SK-N-SH treated with all-trans-retinoic acid at 6 μM for 48 hours (cell line): ENCODE measurements at regions not wholly inside any gene's neighbourhood (a gene's known extent, or its start where the extent isn't known, plus 50 kb on each side); places are given as distances from the start of the nearest gene placed in this dataset.

Experiments used
- ATAC-seq: fragments of 200-7000 bp; cut with Tn5 transposase; 3 replicates; pipeline ENCODE4 v1.9.1; 2020; ENCODE audit warnings: mild to moderate bottlenecking, moderate library complexity
- ARNTL ChIP-seq: fragments of 450-650 bp; formaldehyde crosslinking; IDR thresholded peaks from 2 replicates; pipeline ENCODE4 v1.5.0; 2020; ENCODE audit warnings: low read depth, mild to moderate bottlenecking, moderate library complexity, borderline replicate concordance
- BACH2 ChIP-seq: fragments of 250-450 bp; sonication (Bioruptor Pico); IDR thresholded peaks from 2 replicates; pipeline ENCODE4 v1.9.0; 2021; ENCODE audit warnings: mild to moderate bottlenecking, borderline replicate concordance
- CSDC2 ChIP-seq: fragments of 250-450 bp; sonication (Bioruptor Pico); IDR thresholded peaks from 2 replicates; pipeline ENCODE4 v1.5.0; 2020; ENCODE audit warnings: mild to moderate bottlenecking, moderate library complexity
- CSRNP3 ChIP-seq: fragments of 250-450 bp; sonication (Bioruptor Pico); IDR thresholded peaks from 2 replicates; pipeline ENCODE4 v1.5.1; 2021; ENCODE audit warnings: mild to moderate bottlenecking, moderate library complexity
- ESRRG ChIP-seq: fragments of 250-450 bp; sonication (Bioruptor Pico); IDR thresholded peaks from 2 replicates; pipeline ENCODE4 v1.6.1; 2021; ENCODE audit warnings: mild to moderate bottlenecking
- GLIS3 ChIP-seq: fragments of 250-450 bp; sonication (Bioruptor Pico); IDR thresholded peaks from 2 replicates; pipeline ENCODE4 v1.5.0; 2020; ENCODE audit warnings: mild to moderate bottlenecking, moderate library complexity
- OSR1 ChIP-seq: fragments of 250-450 bp; sonication (Bioruptor Pico); IDR thresholded peaks from 2 replicates; pipeline ENCODE4 v1.8.0; 2022; ENCODE audit warnings: moderate library complexity, mild to moderate bottlenecking, inconsistent platforms
- PATZ1 ChIP-seq: fragments of 250-450 bp; sonication (Bioruptor Pico); IDR thresholded peaks from 2 replicates; pipeline ENCODE4 v1.8.0; 2020; ENCODE audit warnings: mild to moderate bottlenecking, moderate library complexity, borderline replicate concordance
- PPARA ChIP-seq: fragments of 250-450 bp; sonication (Bioruptor Pico); IDR thresholded peaks from 2 replicates; pipeline ENCODE4 v1.5.0; 2020; ENCODE audit warnings: mild to moderate bottlenecking, borderline replicate concordance
- RARB ChIP-seq: fragments of 250-450 bp; sonication (Bioruptor Pico); IDR thresholded peaks from 2 replicates; pipeline ENCODE4 v1.8.0; 2021; ENCODE audit warnings: mild to moderate bottlenecking, moderate library complexity
- SNAI2 ChIP-seq: fragments of 250-450 bp; sonication (Bioruptor Pico); IDR thresholded peaks from 2 replicates; pipeline ENCODE4 v1.5.0; 2020; ENCODE audit warnings: mild to moderate bottlenecking, moderate library complexity
- TCF4 ChIP-seq: fragments of 250-450 bp; sonication (Bioruptor Pico); IDR thresholded peaks from 2 replicates; pipeline ENCODE4 v1.8.0; 2021; ENCODE audit warnings: mild to moderate bottlenecking, moderate library complexity, borderline replicate concordance
- TOX ChIP-seq: fragments of 250-450 bp; sonication (Bioruptor Pico); IDR thresholded peaks from 2 replicates; pipeline ENCODE4 v1.8.0; 2021; ENCODE audit warnings: mild to moderate bottlenecking, moderate library complexity, borderline replicate concordance
- ZC3H10 ChIP-seq: fragments of 250-450 bp; sonication (Bioruptor Pico); IDR thresholded peaks from 2 replicates; pipeline ENCODE4 v1.5.1; 2021; ENCODE audit warnings: mild to moderate bottlenecking, moderate library complexity
- ZFP3 ChIP-seq: fragments of 250-450 bp; sonication (Bioruptor Pico); IDR thresholded peaks from 2 replicates; pipeline ENCODE4 v1.5.0; 2020; ENCODE audit warnings: mild to moderate bottlenecking, moderate library complexity
- ZFP30 ChIP-seq: fragments of 450-650 bp; formaldehyde crosslinking; IDR thresholded peaks from 2 replicates; pipeline ENCODE4 v1.5.0; 2022; ENCODE audit warnings: mild to moderate bottlenecking, moderate library complexity
- ZNF565 ChIP-seq: fragments of 450-650 bp; formaldehyde crosslinking; conservative IDR thresholded peaks from 2 replicates; pipeline ENCODE4 v1.5.0; 2020; ENCODE audit warnings: low read depth, mild to moderate bottlenecking, moderate library complexity
- ZNF70 ChIP-seq: fragments of 450-650 bp; formaldehyde crosslinking; IDR thresholded peaks from 2 replicates; pipeline ENCODE4 v1.5.0; 2020; ENCODE audit warnings: mild to moderate bottlenecking, moderate library complexity
- ZNF8 ChIP-seq: fragments of 450-650 bp; formaldehyde crosslinking; IDR thresholded peaks from 2 replicates; pipeline ENCODE4 v1.5.0; 2020; ENCODE audit warnings: mild to moderate bottlenecking, moderate library complexity
- TF ChIP-seq, protein P1 (sequence below): fragments of 250-450 bp; sonication (Bioruptor Pico); IDR thresholded peaks from 2 replicates; pipeline ENCODE4 v1.5.1; 2020; ENCODE audit warnings: low read depth, mild to moderate bottlenecking, moderate library complexity
- TF ChIP-seq, protein P2 (sequence below): fragments of 250-450 bp; sonication (Bioruptor Pico); IDR thresholded peaks from 2 replicates; pipeline ENCODE4 v1.5.0; 2020; ENCODE audit warnings: mild to moderate bottlenecking, moderate library complexity

- TF ChIP-seq PPARA = no peak
- no peak for TF ChIP-seq PATZ1 (CRISPR knock-in tag)
- no peak for TF ChIP-seq ESRRG (CRISPR knock-in tag)
- no peak for TF ChIP-seq TCF4 (CRISPR knock-in tag)
- no peak for TF ChIP-seq ZNF8 (CRISPR knock-in tag)
- TF ChIP-seq ZNF70 = no peak
- no peak for TF ChIP-seq ARNTL (CRISPR knock-in tag)
- TF ChIP-seq, protein P1, sequence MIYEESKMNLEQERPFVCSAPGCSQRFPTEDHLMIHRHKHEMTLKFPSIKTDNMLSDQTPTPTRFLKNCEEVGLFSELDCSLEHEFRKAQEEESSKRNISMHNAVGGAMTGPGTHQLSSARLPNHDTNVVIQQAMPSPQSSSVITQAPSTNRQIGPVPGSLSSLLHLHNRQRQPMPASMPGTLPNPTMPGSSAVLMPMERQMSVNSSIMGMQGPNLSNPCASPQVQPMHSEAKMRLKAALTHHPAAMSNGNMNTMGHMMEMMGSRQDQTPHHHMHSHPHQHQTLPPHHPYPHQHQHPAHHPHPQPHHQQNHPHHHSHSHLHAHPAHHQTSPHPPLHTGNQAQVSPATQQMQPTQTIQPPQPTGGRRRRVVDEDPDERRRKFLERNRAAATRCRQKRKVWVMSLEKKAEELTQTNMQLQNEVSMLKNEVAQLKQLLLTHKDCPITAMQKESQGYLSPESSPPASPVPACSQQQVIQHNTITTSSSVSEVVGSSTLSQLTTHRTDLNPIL (CRISPR knock-in tag) = no peak
- no peak for TF ChIP-seq TOX (CRISPR knock-in tag)
- no peak for TF ChIP-seq OSR1 (CRISPR knock-in tag)
Observed at GRCh38 chr6:40738551-40739193, 151.5 kb upstream of the LRFN2 start (continued).

DNA sequence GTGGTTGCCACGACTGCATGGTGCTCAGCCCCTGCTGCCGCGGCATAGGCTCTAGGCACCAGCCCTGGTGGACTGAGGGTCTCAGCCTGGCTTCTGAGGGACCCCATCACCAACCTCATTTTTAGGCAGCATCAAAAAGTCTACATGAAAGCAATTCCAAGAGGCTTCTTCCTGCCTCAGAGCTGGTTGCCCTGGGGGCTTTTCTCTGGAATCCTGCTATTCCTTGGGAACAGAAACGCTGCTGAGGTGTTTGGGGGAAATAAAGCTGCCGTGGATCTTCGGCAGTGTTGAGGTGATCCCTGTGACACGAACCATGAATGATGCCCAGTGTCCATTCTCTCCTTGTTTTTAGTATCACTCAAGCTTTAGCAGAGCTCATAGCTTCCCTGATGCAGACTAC, 148.4 kb upstream of the LRFN2 start:
- TF ChIP-seq ZFP30 (no peak), TOX (CRISPR knock-in tag) (no peak), ZNF8 (CRISPR knock-in tag) (no peak), ZFP3 (CRISPR knock-in tag) (no peak), ZNF565 (CRISPR knock-in tag) (no peak), GLIS3 (CRISPR knock-in tag) (no peak), RARB (CRISPR knock-in tag) (no peak), SNAI2 (CRISPR knock-in tag) (no peak), CSRNP3 (CRISPR knock-in tag) (no peak), PPARA (no peak), BACH2 (CRISPR knock-in tag) (no peak), ZNF70 (no peak), ESRRG (CRISPR knock-in tag) (no peak), ZC3H10 (no peak)
- ATAC-seq = no peak

DNA sequence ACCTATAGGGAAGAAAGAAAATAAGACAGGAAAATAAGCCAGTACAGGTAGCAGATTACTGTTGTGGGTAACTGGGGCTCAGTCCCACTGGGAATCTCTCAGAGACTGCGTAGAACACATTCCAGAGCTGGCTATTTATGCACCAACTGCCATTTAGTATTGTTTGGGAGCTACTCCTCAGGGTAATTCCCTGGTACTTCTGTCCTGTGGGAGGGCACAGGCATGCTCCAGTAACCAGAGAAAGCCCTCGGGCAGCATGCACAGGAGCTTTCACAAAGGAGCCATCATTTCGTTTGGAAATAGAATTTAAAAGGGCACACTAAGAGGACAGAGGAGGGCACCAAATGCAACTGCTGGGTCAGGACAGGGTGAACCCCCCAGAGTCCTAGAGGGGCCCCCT, 148.0 kb upstream of the LRFN2 start:
- ATAC-seq = no peak
- TF ChIP-seq, protein P1 (CRISPR knock-in tag) = no peak
- TF ChIP-seq CSDC2 (no peak), ZFP30 (no peak), ZNF70 (no peak), ZNF8 (CRISPR knock-in tag) (no peak), PPARA (no peak), SNAI2 (CRISPR knock-in tag) (no peak), GLIS3 (CRISPR knock-in tag) (no peak), ZC3H10 (no peak), TCF4 (CRISPR knock-in tag) (no peak), ZFP3 (CRISPR knock-in tag) (no peak), RARB (CRISPR knock-in tag) (no peak)
- TF ChIP-seq, protein P2, sequence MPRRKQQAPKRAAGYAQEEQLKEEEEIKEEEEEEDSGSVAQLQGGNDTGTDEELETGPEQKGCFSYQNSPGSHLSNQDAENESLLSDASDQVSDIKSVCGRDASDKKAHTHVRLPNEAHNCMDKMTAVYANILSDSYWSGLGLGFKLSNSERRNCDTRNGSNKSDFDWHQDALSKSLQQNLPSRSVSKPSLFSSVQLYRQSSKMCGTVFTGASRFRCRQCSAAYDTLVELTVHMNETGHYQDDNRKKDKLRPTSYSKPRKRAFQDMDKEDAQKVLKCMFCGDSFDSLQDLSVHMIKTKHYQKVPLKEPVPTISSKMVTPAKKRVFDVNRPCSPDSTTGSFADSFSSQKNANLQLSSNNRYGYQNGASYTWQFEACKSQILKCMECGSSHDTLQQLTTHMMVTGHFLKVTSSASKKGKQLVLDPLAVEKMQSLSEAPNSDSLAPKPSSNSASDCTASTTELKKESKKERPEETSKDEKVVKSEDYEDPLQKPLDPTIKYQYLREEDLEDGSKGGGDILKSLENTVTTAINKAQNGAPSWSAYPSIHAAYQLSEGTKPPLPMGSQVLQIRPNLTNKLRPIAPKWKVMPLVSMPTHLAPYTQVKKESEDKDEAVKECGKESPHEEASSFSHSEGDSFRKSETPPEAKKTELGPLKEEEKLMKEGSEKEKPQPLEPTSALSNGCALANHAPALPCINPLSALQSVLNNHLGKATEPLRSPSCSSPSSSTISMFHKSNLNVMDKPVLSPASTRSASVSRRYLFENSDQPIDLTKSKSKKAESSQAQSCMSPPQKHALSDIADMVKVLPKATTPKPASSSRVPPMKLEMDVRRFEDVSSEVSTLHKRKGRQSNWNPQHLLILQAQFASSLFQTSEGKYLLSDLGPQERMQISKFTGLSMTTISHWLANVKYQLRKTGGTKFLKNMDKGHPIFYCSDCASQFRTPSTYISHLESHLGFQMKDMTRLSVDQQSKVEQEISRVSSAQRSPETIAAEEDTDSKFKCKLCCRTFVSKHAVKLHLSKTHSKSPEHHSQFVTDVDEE (CRISPR knock-in tag) = no peak
